Heart left ventricle (tissue), 13 donors: ENCODE measurements at regions not wholly inside any gene's neighbourhood (a gene's known extent, or its start where the extent isn't known, plus 50 kb on each side); places are given as distances from the start of the nearest gene placed in this dataset.

Experiments used
- POLR2A ChIP-seq, 2 donors: fragments of 450-650 bp; IDR thresholded peaks; one replicate each; pipeline ENCODE4 v1.6.1; 2017; ENCODE audit warnings: antibody characterized with exemption in 2 of 2, mild to moderate bottlenecking in 2 of 2, moderate library complexity in 2 of 2
- TF ChIP-seq, protein P1 (sequence below), 12 donors: fragments of 200-600 bp; sonication (generic) in 4 of 12; IDR thresholded peaks; one replicate each; pipeline versions ENCODE4 v1.5.0 to v1.8.0; 2018 to 2022; ENCODE audit warnings: antibody characterized with exemption in 12 of 12, mild to moderate bottlenecking in 5 of 12
- donor health status: ischemic (EF 13 %, LVEDD 7.1; RV severe dilation, severe dysfunction).
- donor health status: DM: no; HTN: yes; CAD: no.
- donor health status: DM: no; HTN: no; CAD: no.
- donor health status: ischemic (EF 25% LVEDD 6.9; RV normal size, moderate dysfunction).
- donor health status: ischemic (EF 25% LVEDD 5.7; RV mildly dilated, moderate dysfunction).
- donor health status: ischemic (EF 35%, LVEDD 5.7; RV mildly dilated, moderate dysfunction).
- donor health status: nonischemic (EF 11% LVEDD 7.7; RV severe dilation, severe dysfunction).
- donor health status: DM: yes; HTN: yes; CAD: no.
- donor health status: PGD.
- donor health status: ischemic (EF 29% LVEDD 5.4; RV normal size, mild dysfunction).
- donor health status: nonischemic (EF 23%, LVEDD 6.1; RV moderate dilation, normal function).

DNA sequence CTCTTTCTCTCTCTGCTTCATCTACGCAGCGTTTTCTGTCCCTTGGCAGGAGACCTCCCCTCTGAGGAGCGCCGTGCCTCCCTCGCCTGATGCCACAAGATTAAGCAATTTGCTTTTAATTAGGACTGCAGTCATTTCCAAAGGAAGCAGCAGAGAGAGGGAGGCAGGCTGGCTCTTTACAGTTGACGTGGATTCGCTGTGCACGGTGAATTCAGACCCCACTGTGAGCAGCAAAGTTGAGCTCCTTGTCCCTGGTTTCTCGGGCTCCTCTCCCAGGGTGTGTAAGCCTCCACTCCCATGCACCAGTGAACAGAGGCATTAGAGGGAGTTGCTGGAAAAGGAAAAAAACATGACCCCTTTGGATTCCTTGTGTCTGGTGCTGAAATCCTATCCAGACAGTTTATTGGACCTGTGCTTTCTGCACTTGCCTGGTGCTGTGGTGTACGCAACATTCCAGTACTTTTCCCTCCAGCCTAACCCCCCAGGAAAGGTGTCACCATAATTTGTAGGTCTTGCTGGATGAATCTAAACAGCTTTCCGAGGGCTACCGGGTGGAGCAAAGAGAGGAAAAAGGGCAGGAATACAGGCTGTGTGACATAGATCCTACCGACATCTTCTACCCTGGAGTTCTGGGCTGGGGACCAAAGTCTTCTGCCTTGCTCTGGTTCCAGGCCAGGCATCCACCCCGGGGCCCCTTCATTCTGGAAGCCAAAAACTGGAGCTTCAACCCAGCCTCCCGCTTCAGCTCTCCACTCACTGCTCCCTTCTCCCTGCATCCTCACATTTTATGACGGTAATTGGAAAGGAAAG, 171.0 kb downstream of the MAF start:
- TF ChIP-seq, protein P1, sequence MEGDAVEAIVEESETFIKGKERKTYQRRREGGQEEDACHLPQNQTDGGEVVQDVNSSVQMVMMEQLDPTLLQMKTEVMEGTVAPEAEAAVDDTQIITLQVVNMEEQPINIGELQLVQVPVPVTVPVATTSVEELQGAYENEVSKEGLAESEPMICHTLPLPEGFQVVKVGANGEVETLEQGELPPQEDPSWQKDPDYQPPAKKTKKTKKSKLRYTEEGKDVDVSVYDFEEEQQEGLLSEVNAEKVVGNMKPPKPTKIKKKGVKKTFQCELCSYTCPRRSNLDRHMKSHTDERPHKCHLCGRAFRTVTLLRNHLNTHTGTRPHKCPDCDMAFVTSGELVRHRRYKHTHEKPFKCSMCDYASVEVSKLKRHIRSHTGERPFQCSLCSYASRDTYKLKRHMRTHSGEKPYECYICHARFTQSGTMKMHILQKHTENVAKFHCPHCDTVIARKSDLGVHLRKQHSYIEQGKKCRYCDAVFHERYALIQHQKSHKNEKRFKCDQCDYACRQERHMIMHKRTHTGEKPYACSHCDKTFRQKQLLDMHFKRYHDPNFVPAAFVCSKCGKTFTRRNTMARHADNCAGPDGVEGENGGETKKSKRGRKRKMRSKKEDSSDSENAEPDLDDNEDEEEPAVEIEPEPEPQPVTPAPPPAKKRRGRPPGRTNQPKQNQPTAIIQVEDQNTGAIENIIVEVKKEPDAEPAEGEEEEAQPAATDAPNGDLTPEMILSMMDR (IDR thresholded peaks at IDR 0.05), result no peak
- no peak for TF ChIP-seq POLR2A (IDR thresholded peaks at IDR 0.05)
